D721Med (cell line): ENCODE measurements at regions not wholly inside any gene's neighbourhood (a gene's known extent, or its start where the extent isn't known, plus 50 kb on each side); places are given as distances from the start of the nearest gene placed in this dataset.

Experiments used
- DNase-seq: peaks from one replicate; pipeline ENCODE4 v3.0.0; 2011; ENCODE audit warnings: low spot score; ENCODE audit not compliant: insufficient read length
- FAIRE-seq: peaks from 2 replicates; lab custom pipeline; 2011; peaks lifted over from hg19 to GRCh38; lab: Jason Lieb, UNC
- TF ChIP-seq, protein P1 (sequence below): IDR thresholded peaks from 2 replicates; pipeline ENCODE4 v1.5.1; 2012; ENCODE audit warnings: mild to moderate bottlenecking, control low read depth; ENCODE audit not compliant: insufficient read depth; ENCODE audit errors: missing control alignments

DNA sequence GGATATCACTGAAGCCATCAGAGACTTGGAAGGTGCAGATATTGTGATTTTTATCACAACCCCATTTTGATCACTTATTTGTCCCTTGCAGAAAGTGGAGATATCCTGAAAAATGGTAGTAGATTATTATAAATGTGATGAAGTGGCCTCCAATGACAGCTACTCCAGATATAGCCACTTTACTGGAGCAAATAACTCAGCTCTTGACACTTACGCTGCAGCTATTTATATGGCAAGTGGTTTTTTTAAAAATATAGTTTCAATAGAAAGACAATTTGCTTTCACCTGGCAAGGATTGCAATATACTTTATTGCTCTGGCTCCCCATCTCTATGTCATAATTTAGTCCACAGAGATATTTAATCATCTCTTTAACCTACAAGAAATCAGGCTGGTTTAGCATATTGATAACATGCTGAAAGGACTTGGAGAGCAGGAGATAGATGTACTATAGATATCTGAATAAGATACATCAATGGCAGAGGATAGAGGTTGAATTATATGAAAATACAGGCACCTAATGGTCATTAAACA, 182.8 kb upstream of the SKOR2 start:
- no peak for DNase-seq
- TF ChIP-seq, protein P1, sequence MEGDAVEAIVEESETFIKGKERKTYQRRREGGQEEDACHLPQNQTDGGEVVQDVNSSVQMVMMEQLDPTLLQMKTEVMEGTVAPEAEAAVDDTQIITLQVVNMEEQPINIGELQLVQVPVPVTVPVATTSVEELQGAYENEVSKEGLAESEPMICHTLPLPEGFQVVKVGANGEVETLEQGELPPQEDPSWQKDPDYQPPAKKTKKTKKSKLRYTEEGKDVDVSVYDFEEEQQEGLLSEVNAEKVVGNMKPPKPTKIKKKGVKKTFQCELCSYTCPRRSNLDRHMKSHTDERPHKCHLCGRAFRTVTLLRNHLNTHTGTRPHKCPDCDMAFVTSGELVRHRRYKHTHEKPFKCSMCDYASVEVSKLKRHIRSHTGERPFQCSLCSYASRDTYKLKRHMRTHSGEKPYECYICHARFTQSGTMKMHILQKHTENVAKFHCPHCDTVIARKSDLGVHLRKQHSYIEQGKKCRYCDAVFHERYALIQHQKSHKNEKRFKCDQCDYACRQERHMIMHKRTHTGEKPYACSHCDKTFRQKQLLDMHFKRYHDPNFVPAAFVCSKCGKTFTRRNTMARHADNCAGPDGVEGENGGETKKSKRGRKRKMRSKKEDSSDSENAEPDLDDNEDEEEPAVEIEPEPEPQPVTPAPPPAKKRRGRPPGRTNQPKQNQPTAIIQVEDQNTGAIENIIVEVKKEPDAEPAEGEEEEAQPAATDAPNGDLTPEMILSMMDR: no peak
- no peak for FAIRE-seq

DNA sequence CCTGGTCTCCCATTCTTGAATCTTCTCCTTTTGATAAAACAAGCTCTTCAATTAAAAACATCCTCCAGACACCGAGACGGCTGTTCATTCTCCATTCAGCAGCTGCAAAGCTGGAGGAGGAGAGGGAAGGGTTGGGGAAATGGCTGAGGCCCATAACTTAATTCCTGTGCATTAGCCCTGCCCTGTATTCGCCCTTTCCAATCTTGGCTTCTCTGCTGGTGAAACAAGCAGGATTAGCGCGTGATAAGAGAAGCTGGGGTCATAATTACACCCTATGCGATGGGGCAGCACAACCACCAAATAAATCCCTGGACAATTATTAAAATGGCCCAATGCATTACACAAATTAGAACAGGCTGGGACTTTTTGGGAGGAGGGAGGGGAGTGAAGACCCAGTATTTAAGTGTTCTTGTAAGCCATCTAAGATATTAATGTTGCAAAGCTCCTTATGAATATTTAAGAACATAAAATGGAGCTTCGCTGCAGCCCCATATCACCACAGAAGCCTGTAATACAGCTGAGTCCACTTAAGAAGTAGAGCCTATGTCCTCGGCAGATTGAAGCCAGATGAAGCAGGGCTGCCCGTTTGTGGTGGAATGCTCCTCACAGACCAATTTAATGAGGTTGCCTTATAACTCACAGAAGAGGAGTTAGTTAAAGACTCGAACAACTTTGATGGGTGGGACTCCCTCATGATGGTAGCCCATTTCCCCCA, 176.6 kb upstream of the SKOR2 start:
- DNase-seq (no peak), FAIRE-seq (peak; percentile 88)
- TF ChIP-seq, protein P1: no peak

DNA sequence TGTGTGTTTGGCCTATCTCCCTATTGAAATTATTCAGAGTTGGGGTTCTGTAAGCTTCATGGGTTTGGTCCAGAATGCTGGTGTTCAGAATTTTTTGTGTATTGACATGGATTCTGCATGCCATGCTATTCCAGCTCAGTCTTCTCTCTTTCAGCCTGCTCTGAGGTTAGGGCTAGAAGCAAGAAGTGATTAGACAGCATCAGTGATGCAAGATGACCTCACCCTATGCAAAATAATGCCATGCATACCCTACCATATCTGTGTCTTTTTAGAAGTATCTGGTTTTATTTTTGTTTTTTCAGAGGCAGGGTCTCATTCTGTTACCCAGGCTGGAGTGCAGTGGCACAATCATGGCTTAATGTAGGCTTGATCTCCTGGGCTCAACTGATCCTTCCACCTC, 175.6 kb upstream of the SKOR2 start:
- FAIRE-seq (no peak), DNase-seq (no peak)
- TF ChIP-seq, protein P1: no peak

DNA sequence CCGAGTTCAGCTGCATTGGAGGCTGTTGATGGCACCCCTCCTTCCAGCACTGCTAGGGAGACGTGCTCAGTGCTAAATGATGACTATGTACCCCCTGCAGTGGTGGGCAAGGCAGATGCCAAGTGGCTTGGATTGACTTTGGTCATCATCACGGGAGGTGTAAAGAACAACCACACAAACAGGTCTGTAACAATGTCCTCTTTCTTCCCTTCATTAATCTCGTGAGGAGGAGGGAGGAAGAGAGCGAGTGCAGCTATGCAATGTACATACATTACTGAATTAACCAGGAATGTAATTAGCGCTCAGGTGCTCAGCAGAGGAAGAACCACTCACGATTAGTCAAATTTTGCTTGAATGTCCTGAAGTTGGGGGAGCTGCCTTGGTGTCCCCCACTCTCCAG, 173.9 kb upstream of the SKOR2 start:
- TF ChIP-seq, protein P1: no peak
- DNase-seq: no peak
- FAIRE-seq: no peak

DNA sequence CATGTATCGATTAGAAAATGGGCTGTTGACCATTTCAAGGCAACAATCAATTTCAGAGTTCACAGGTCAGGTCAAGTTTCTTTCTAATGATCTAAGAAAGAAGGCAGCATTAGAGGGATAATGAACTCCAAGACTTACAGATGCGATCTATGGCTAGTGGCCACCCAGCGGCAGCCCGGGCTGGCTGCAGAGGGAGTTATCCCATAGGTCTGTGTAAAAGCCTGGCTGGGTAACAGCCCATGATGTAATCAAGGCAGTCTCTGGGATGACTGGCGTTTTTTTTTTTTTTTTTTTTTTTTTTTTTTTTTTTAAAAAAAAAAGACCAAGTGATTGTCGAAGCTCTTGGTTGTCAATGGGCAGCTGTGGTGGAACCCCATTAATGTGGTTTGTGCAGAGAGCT, 171.1 kb upstream of the SKOR2 start:
- no peak for FAIRE-seq
- no peak for DNase-seq
- TF ChIP-seq, protein P1: no peak

DNA sequence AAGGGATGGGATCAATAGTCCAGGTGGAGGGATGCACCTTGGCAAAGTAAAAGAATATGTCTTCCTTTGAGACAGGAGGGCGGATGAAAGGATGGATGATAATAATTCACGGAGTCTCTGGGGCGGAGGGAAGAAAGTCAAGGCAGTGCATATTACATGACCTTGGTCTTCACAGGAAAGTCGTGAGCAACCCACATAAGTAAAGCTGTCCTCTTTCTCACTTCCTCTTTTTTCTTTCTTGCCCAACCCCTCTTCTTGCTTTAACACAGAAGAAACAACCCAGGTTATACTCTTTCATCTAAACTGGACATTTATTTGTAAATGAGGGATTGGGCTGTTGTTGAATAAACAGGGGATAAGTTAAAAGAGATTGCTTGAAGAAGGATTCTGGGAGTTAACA, 168.7 kb upstream of the SKOR2 start:
- FAIRE-seq (no peak), DNase-seq (no peak)
- TF ChIP-seq, protein P1: no peak

DNA sequence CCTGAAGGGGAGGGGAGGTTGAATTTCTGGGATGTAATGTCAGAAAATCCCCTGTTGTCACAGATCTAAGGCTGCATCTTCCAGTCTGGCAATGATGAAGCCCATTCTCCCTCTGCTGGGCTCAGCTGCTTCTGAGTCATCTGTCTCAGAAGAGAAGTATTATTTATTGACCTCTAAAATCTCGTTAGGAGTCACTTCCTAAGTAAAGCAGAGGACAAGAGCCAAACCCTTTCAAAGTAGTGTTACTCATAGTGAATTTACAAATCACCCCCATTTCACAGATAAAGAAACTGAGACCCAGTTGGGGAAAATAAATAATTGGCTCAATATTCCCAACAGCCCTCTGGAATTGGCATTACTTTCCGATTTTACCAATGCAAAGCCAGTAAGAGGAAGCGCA, 167.3 kb upstream of the SKOR2 start:
- TF ChIP-seq, protein P1: no peak
- no peak for FAIRE-seq
- DNase-seq: no peak
